Aorta (tissue), 5 donors: ENCODE measurements at regions not wholly inside any gene's neighbourhood (a gene's known extent, or its start where the extent isn't known, plus 50 kb on each side); places are given as distances from the start of the nearest gene placed in this dataset.

Source experiments
- ATAC-seq: fragments of 200-7000 bp; cut with Tn5 transposase; one replicate; pipeline ENCODE4 v1.9.1; 2022; ENCODE audit warnings: moderate library complexity; ENCODE audit not compliant: low FRiP score
- DNase-seq, 2 donors: peaks; one replicate each; pipeline ENCODE4 v3.0.0-alpha.2; 2020
- H3K27ac ChIP-seq, 2 donors: one replicate each; pipeline ENCODE4 v1.5.1; 2013; ENCODE audit warnings: low read length in 2 of 2, mild to moderate bottlenecking in 2 of 2, moderate library complexity in 2 of 2, control low read depth in 1 of 2, inconsistent platforms in 1 of 2, low read depth in 1 of 2
- H3K27me3 ChIP-seq, 2 donors: one replicate each; pipeline ENCODE4 v1.6.1; 2013; ENCODE audit warnings: control low read depth in 1 of 2, low read length in 1 of 2, mild to moderate bottlenecking in 1 of 2, moderate library complexity in 1 of 2; ENCODE audit not compliant: insufficient read depth in 2 of 2, control insufficient read depth in 1 of 2
- H3K36me3 ChIP-seq, 2 donors: one replicate each; pipeline ENCODE4 v1.6.1; 2013; ENCODE audit warnings: control low read depth in 1 of 2, low read length in 1 of 2, mild to moderate bottlenecking in 1 of 2; ENCODE audit not compliant: insufficient read depth in 2 of 2, control insufficient read depth in 1 of 2
- H3K4me1 ChIP-seq, 2 donors: one replicate each; pipeline ENCODE4 v1.6.1; 2013; ENCODE audit warnings: low read length in 2 of 2, control low read depth in 1 of 2, mild to moderate bottlenecking in 1 of 2, moderate library complexity in 1 of 2; ENCODE audit not compliant: insufficient read depth in 2 of 2, control insufficient read depth in 1 of 2
- H3K4me3 ChIP-seq, 2 donors: one replicate each; pipeline ENCODE4 v1.5.1; 2013; ENCODE audit warnings: low read length in 2 of 2, control low read depth in 1 of 2, mild to moderate bottlenecking in 1 of 2
- H3K9me3 ChIP-seq: one replicate; pipeline ENCODE4 v1.6.1; 2013; ENCODE audit warnings: mild to moderate bottlenecking, low read length; ENCODE audit not compliant: control insufficient read depth
- WGBS, 2 donors: extraction: QIAGEN DNeasy Blood & Tissue Kit; methylation state at CpG; one replicate each; pipeline ENCODE4 v1.1.7; 2013; 5-methylcytosine and 5-hydroxymethylcytosine counted together
- intact Hi-C, 2 donors: fragments of 100-400 bp; cut with DNase I; formaldehyde crosslinking; loops; one replicate each; pipeline versions ENCODE4 v1.14.2 to v1.15.0; 2022
- donor health status: healthy with polysubstance abuse.
- donor health status: Bipolar disorder and iron deficiency.
- donor health status: DM: no; HTN: no; CAD: no.
- donor health status: DM: no; HTN: no; CAD: no.
- donor health status: DM: yes; HTN: yes; CAD: no.

DNA sequence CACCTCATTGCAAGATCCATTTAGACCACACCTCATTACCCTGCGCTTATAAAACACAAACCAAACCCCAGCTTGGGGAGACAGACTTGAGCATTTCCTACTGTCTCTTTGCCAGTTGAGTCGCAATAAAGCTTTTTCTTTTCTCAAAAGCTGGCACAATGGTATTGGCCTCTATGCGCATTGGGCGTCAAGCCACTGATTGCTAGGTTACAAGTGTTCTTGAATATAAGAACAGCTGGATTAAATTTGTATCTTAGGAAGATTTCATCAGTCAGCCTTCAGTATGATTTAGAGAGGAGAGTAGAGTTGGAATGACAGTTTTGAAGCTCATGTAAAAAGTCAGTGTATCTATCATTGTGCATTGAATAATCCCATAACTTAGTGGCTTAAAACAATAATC is 84.9 kb upstream of the RAB4A start:
- Histone ChIP-seq H3K4me1 (no peaks in the 10 kb centered on the region), H3K27ac (no peak overlapping the region), H3K9me3 (no peaks in the 10 kb centered on the region), H3K4me3 (no peak overlapping the region), H3K27me3 (no peaks in the 10 kb centered on the region), H3K36me3 (no peaks in the 10 kb centered on the region)
- 66 to 79% methylated on average over 4 of the region's 4 CpGs for WGBS, 2 donors
- no peak for ATAC-seq
- no peak for DNase-seq
- intact Hi-C loops = no loop called here

- 91 to 92% methylated on average over 9 of the region's 9 CpGs for WGBS, 2 donors
- intact Hi-C loops = no loop called here
- no peaks in the 10 kb centered on the region for H3K9me3 ChIP-seq
- H3K27me3 ChIP-seq = no peaks in the 10 kb centered on the region
- H3K4me1 ChIP-seq = no peaks in the 10 kb centered on the region
- no peak overlapping the region for H3K4me3 ChIP-seq
- DNase-seq (no peak), ATAC-seq (no peak)
- H3K36me3 ChIP-seq = no peaks in the 10 kb centered on the region
- no peak overlapping the region for H3K27ac ChIP-seq
Measured at GRCh38 chr1:229186373-229187056, 84.4 kb upstream of the RAB4A start.

DNA sequence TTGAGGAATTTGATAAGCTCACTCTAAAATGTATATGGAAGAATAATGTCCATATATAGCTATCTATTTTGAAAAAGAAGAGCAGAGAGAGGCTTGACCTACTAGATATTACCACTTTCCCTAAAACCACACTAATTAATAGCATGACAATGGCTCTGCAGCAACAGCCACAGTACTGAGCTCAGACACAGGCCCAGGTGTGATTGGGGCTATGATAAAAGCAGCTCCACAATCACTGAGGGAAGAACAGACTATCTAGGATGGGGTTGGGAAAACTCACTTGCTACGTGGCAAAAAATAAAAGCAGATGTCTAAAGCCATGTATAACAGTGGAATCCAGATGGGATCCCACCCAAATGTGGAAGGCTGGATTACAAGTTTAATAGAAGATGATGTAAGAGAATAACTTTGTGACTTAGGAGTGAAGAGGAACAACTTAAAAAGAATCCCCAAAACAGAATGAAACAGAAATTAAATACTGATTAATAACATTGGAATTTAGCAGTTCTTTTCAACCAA is 80.8 kb upstream of the RAB4A start:
- H3K4me1 ChIP-seq = no peaks in the 10 kb centered on the region
- H3K27me3 ChIP-seq = no peaks in the 10 kb centered on the region
- ATAC-seq = no peak
- intact Hi-C loops = no loop called here
- 90% methylated on average over 1 of the region's 1 CpG for WGBS, 2 donors
- DNase-seq = no peak
- H3K27ac ChIP-seq = no peak overlapping the region
- H3K36me3 ChIP-seq = no peaks in the 10 kb centered on the region
- H3K9me3 ChIP-seq = no peaks in the 10 kb centered on the region
- no peak overlapping the region for H3K4me3 ChIP-seq

GRCh38 chr1:229191066-229191674 is 79.7 kb upstream of the RAB4A start:
- ATAC-seq = no peak
- no peaks in the 10 kb centered on the region for H3K36me3 ChIP-seq
- WGBS, 2 donors = 78 to 81% methylated on average over 3 of the region's 3 CpGs
- H3K27ac ChIP-seq = no peak overlapping the region
- no peak for DNase-seq
- H3K4me3 ChIP-seq = no peak overlapping the region
- no peaks in the 10 kb centered on the region for H3K27me3 ChIP-seq
- no peaks in the 10 kb centered on the region for H3K9me3 ChIP-seq
- H3K4me1 ChIP-seq = no peaks in the 10 kb centered on the region
- intact Hi-C loops = no loop called here

DNA sequence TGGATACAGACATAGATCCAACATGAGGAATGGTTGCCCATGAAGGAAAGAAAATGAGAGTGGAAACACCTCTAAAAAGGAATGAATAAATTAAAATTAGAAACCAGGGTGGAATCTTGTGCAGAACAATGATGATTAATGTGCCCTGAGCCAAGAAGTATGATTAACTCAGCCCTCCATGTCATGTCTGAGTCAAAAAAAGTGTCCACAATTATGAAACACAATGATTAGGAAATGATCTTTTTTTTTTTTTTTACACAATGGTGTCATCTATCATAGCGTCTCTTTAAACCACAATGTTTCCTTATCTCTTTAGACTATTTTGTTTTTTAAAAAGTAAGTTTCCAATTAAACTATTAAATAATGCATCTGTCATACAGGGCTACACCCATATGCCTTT is 78.9 kb upstream of the RAB4A start:
- Histone ChIP-seq H3K27ac (no peak overlapping the region), H3K9me3 (no peaks in the 10 kb centered on the region), H3K36me3 (no peaks in the 10 kb centered on the region), H3K4me3 (no peak overlapping the region), H3K4me1 (no peaks in the 10 kb centered on the region), H3K27me3 (no peaks in the 10 kb centered on the region)
- 88 to 94% methylated on average over 1 of the region's 1 CpG for WGBS, 2 donors
- intact Hi-C loops = no loop called here
- DNase-seq (no peak), ATAC-seq (no peak)

GRCh38 chr1:229192853-229193252 is 78.1 kb upstream of the RAB4A start:
- intact Hi-C loops = no loop called here
- H3K4me3 ChIP-seq = no peak overlapping the region
- no peak for ATAC-seq
- no peaks in the 10 kb centered on the region for H3K9me3 ChIP-seq
- no peaks in the 10 kb centered on the region for H3K36me3 ChIP-seq
- no peak overlapping the region for H3K27ac ChIP-seq
- DNase-seq = no peak
- H3K4me1 ChIP-seq = no peaks in the 10 kb centered on the region
- no peaks in the 10 kb centered on the region for H3K27me3 ChIP-seq
- 84 to 88% methylated on average over 4 of the region's 4 CpGs for WGBS, 2 donors

GRCh38 chr1:229194096-229194495 is 76.8 kb upstream of the RAB4A start:
- no peaks in the 10 kb centered on the region for H3K27me3 ChIP-seq
- no peak overlapping the region for H3K27ac ChIP-seq
- no peaks in the 10 kb centered on the region for H3K4me1 ChIP-seq
- H3K36me3 ChIP-seq = no peaks in the 10 kb centered on the region
- intact Hi-C loops = no loop called here
- ATAC-seq (no peak), DNase-seq (no peak)
- WGBS, 2 donors = 93 to 96% methylated on average over 7 to 9 of the region's 9 CpGs
- no peak overlapping the region for H3K4me3 ChIP-seq
- no peaks in the 10 kb centered on the region for H3K9me3 ChIP-seq

GRCh38 chr1:229195246-229195645 is 75.7 kb upstream of the RAB4A start:
- no peaks in the 10 kb centered on the region for H3K9me3 ChIP-seq
- ATAC-seq = no peak

More at GRCh38 chr1:229195246-229195645, 75.7 kb upstream of the RAB4A start:
- H3K4me3 ChIP-seq = no peak overlapping the region
- H3K27ac ChIP-seq = no peak overlapping the region
- no peaks in the 10 kb centered on the region for H3K27me3 ChIP-seq
- DNase-seq = no peak
- H3K4me1 ChIP-seq = no peaks in the 10 kb centered on the region
- intact Hi-C loops = no loop called here
- 93 to 100% methylated on average over 1 of the region's 1 CpG for WGBS, 2 donors
- H3K36me3 ChIP-seq = no peaks in the 10 kb centered on the region
